ENCODE measurements at regions not wholly inside any gene's neighbourhood (a gene's known extent, or its start where the extent isn't known, plus 50 kb on each side); places are given as distances from the start of the nearest gene placed in this dataset.
"Not testable (repeated sequence)": the region's sequence is repeated elsewhere in the genome, so short reads cannot be mapped to it uniquely, and the experiment has no call there.

- no peak for DNase-seq (ENCODE audit: low read depth)
Measured at GRCh38 chr6:137800762-137801161, 66.3 kb upstream of the TNFAIP3 start.

- DNase-seq (ENCODE audit: low read depth) = no peak
Measured at GRCh38 chr6:137801352-137802114, 65.5 kb upstream of the TNFAIP3 start.

GRCh38 chr6:137802408-137803182, 64.5 kb upstream of the TNFAIP3 start:
- no peak for DNase-seq (ENCODE audit: low read depth)

- DNase-seq (ENCODE audit: low read depth) = no peak
Measured at GRCh38 chr6:137804637-137805036, 62.4 kb upstream of the TNFAIP3 start.

- no peak for DNase-seq (ENCODE audit: low read depth)
Measured at GRCh38 chr6:137805622-137806021, 61.4 kb upstream of the TNFAIP3 start.

GRCh38 chr6:137806914-137807682, 60.0 kb upstream of the TNFAIP3 start:
- no peak for DNase-seq (ENCODE audit: low read depth)

- peak; percentile 82 for DNase-seq (ENCODE audit: low read depth)
Measured at GRCh38 chr6:137808191-137808590, 58.9 kb upstream of the TNFAIP3 start.

GRCh38 chr6:137808836-137809315, 58.2 kb upstream of the TNFAIP3 start:
- no peak for DNase-seq (ENCODE audit: low read depth)

- not testable (repeated sequence) for DNase-seq (ENCODE audit: low read depth)
Measured at GRCh38 chr6:137809895-137810553, 57.0 kb upstream of the TNFAIP3 start.

- DNase-seq (ENCODE audit: low read depth) = no peak
Measured at GRCh38 chr6:137810554-137811120, 56.4 kb upstream of the TNFAIP3 start.

GRCh38 chr6:137811121-137811915, 55.7 kb upstream of the TNFAIP3 start:
- DNase-seq (ENCODE audit: low read depth) = peak; percentile 85

- no peak for DNase-seq (ENCODE audit: low read depth)
Measured at GRCh38 chr6:137811916-137812553, 55.0 kb upstream of the TNFAIP3 start.

GRCh38 chr6:137813308-137813970, 53.6 kb upstream of the TNFAIP3 start:
- DNase-seq (ENCODE audit: low read depth) = no peak

- not testable (repeated sequence) for DNase-seq (ENCODE audit: low read depth)
Measured at GRCh38 chr6:137814030-137814429, 53.0 kb upstream of the TNFAIP3 start.

- DNase-seq (ENCODE audit: low read depth) = no peak
Measured at GRCh38 chr6:137815692-137816091, 51.4 kb upstream of the TNFAIP3 start.

- DNase-seq (ENCODE audit: low read depth) = no peak
Measured at GRCh38 chr6:137816133-137816579, 50.9 kb upstream of the TNFAIP3 start.

- DNase-seq (ENCODE audit: low read depth) = no peak
Measured at GRCh38 chr6:137816688-137817618, 50.1 kb upstream of the TNFAIP3 start.

All from HT1080 (cell line).